ENCODE measurements at regions not wholly inside any gene's neighbourhood (a gene's known extent, or its start where the extent isn't known, plus 50 kb on each side); places are given as distances from the start of the nearest gene placed in this dataset.
"Not testable (repeated sequence)": the region's sequence is repeated elsewhere in the genome, so short reads cannot be mapped to it uniquely, and the experiment has no call there.

DNA sequence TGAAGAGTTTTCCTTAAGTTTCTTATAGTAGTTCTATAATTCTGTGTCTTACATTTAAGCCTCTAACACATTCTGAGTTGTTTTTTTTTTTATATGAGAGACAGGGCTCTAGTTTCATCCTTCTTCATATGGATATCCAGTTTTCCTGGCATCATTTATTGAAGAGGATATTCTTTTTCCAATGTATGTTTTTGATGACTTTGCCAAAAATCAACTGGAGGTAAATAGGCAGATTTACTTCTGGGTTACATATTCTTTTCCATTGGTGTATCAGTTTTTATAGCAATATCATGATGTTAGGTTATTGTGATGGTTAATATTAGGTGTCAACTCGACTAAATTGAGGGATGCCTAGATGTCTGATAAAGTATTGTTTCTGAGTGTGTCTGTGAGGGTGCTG lies 650.7 kb upstream of the GRID2 start:
- no peak for DNase-seq (ENCODE audit: low spot score)

DNA sequence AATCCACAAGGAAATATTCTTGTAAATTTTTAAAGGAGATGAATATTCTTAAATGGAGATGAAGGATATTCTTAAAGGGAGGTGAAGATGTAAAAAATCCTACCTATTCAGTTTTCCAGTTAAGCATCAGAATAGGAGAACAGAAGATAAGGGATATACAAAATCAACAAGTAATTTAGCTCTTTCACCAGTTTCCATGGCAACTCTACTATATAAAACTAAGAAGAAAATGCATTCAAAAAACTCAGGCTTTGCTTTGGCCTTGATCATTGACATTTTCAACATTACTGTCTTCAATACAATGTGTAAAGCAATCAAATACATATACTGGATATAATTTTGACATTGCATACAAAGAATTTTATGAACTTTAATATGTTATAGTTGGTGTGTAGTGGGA lies 622.7 kb upstream of the GRID2 start:
- no peak for DNase-seq (ENCODE audit: low spot score)

- DNase-seq (ENCODE audit: low spot score): no peak
Measured at GRCh38 chr4:91681544-91681943, 622.2 kb upstream of the GRID2 start.

- no peak for DNase-seq (ENCODE audit: low spot score)
Measured at GRCh38 chr4:91684955-91685354, 618.8 kb upstream of the GRID2 start.

GRCh38 chr4:91688413-91688812 lies 615.4 kb upstream of the GRID2 start:
- DNase-seq (ENCODE audit: low spot score): no peak

DNA sequence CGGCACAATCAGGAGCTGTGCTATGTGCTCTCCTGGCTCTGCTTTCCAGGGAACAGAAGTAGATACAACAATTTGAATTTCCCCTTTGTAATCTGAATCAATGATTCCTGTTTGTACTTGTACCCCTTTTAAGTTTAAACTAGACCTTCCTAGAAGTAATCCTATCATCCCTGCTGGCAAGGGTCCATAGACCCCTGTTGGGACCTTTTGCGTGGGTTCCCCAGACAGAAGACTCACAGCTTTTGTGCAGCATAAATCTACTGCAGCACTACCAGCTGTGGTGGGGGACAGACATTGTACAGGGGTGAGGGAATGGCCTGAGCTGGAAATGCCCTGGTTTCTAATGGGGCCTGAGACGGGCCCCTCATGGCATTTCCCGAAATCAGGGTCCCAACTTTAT lies 604.1 kb upstream of the GRID2 start:
- not testable (repeated sequence) for DNase-seq (ENCODE audit: low spot score)

DNA sequence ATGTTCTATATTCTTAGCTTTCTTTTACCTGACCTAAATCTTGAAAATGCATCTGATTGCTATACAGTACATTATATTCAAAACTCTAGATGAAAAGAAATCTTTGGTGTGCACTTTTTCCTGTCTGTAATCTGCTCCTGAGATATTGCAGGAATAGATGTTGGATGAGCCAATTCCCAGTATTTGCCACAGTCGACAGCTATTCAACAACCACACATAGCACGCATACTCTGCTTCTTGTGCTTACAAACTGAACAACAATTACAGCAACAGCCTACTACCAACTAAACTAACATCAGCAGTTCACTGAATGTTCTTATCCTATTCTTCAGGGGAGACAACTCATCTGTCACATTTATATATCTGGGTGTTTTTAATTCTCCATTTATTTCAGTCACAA lies 573.9 kb upstream of the GRID2 start:
- DNase-seq (ENCODE audit: low spot score): no peak

GRCh38 chr4:91734682-91735081 lies 569.1 kb upstream of the GRID2 start:
- DNase-seq (ENCODE audit: low spot score): no peak

GRCh38 chr4:91738831-91739230 lies 564.9 kb upstream of the GRID2 start:
- DNase-seq (ENCODE audit: low spot score): not testable (repeated sequence)

- no peak for DNase-seq (ENCODE audit: low spot score)
Measured at GRCh38 chr4:91746551-91746950, 557.2 kb upstream of the GRID2 start.

DNA sequence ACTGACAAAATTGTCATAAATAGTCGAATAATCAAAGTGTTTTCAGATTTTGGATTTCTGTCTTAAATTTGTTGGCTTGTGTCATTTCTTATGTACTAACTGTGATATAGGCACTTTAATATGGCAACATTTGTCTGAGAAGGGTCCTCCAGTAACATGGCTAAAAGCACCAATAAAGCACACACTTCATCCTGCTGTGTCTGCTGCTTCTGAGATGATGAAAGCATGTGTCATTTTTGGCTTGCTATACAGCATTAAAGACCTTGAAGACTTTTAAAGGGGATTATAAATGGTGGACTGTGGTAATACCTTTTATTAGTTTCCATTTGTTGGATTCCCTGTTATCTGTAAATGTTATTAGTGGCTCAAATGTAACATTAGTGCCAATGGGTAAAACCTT lies 551.8 kb upstream of the GRID2 start:
- no peak for DNase-seq (ENCODE audit: low spot score)

DNA sequence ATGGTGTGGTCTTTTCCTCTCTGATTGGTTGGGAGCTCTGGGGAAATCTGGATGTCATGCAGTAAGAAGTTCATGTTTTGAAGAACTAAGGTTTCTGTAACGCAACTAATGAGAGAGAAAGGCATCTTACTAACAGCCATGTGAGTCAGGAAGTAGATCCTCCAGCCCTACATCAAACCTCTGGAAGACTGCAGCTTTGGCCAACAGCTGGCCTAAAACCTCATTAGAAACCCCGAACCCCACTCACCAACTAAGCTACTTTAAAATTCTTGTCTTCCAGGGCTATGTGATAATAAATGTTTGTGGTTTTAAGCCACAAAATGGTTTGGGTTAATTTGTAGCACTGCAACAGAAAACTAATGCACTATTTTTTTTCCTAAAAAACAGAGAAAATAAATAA lies 549.0 kb upstream of the GRID2 start:
- DNase-seq (ENCODE audit: low spot score): no peak

GRCh38 chr4:91758487-91758886 lies 545.3 kb upstream of the GRID2 start:
- no peak for DNase-seq (ENCODE audit: low spot score)

DNA sequence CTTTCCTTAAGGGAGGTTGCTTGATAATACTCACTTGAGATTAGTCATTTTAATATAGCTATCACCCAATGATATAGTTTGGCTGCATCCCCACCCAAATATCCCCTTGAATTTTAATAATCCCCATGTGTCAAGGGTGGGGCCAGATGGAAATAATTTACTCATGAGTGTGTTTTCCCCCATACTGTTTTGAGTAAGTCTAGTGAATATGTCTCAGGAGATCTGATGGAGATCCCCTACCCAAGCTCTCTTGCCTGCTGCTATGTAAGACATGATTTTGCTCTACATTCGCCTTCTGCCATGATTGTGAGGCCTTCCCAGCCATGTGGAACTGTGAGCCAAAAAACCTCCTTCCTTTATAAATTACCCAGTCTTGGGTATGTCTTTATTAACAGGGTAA lies 539.7 kb upstream of the GRID2 start:
- DNase-seq (ENCODE audit: low spot score): no peak

DNA sequence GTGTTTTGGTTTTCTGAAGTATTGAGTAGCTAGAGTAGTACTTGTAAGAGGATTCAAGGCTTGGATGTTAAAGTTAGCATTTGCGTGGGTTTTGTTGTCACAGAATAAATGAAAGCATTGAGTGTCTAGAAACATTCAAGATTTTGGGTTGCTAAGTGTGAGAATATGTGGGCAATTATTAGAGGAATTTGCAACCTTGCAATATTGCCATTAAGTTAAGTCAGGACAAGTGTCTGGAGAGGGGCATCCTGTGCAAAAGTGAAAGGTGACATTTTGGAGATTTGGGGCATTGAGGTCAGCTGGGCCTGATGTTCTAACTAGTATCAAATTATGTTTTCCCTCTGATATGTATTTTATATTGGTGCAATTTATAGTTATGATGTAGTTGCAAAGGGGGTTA lies 533.9 kb upstream of the GRID2 start:
- no peak for DNase-seq (ENCODE audit: low spot score)

DNA sequence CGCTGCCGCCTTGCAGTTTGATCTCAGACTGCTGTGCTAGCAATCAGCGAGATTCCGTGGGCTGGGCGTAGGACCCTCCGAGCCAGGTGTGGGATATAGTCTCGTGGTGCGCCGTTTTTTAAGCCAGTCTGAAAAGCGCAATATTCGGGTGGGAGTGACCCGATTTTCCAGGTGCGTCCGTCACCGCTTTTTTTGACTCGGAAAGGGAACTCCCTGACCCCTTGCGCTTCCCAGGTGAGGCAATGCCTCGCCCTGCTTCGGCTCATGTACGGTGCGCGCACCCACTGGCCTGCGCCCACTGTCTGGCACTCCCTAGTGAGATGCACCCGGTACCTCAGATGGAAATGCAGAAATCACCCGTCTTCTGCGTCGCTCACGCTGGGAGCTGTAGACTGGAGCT lies 512.1 kb upstream of the GRID2 start:
- not testable (repeated sequence) for DNase-seq (ENCODE audit: low spot score)

DNA sequence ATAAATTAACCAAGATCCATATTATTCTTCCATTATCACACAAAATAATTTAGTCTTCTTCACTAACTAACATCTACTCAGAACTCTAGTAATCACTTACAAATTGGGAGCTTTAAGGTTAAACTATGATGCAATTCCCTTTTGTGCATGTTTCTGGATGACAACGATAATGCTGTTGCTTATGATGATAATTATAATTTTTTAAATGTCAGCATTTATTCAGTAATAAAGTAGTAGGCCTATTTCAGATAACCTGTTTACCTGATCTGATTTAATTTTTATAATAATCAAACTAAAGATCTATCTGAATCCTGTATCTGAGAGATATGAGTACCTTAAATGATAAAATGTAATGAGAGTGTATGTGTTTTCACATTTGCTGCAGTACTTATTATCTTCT lies 507.8 kb upstream of the GRID2 start:
- DNase-seq (ENCODE audit: low spot score): no peak

GRCh38 chr4:91812319-91812718 lies 491.4 kb upstream of the GRID2 start:
- DNase-seq (ENCODE audit: low spot score): no peak

GRCh38 chr4:91824773-91825172 lies 479.0 kb upstream of the GRID2 start:
- DNase-seq (ENCODE audit: low spot score): no peak

- DNase-seq (ENCODE audit: low spot score): no peak
Measured at GRCh38 chr4:91826186-91826585, 477.6 kb upstream of the GRID2 start.

- DNase-seq (ENCODE audit: low spot score): no peak
Measured at GRCh38 chr4:91827914-91828313, 475.9 kb upstream of the GRID2 start.

- no peak for DNase-seq (ENCODE audit: low spot score)
Measured at GRCh38 chr4:91829531-91829930, 474.2 kb upstream of the GRID2 start.

- no peak for DNase-seq (ENCODE audit: low spot score)
Measured at GRCh38 chr4:91830681-91831395, 472.9 kb upstream of the GRID2 start.

DNA sequence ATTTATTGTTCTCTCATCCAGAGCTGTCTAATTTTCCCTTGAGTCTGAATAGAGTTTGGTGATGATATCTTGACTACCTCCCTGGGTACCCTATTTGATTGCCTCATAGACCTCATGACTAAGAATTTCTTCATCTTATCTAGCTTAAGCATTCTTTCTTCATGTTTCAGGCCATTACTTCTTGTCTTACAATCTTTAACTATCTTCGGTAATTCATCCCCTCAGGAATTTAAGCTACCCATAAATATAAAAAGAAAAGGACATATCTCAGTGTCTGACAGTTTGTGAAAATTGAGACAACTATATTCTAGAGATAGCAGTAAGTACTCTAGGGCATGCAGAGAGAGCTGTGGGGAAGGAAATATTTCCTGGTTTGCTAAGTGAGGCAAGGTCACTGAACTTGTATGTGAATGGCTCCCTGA lies 466.1 kb upstream of the GRID2 start:
- no peak for DNase-seq (ENCODE audit: low spot score)
